ENCODE measurements at regions not wholly inside any gene's neighbourhood (a gene's known extent, or its start where the extent isn't known, plus 50 kb on each side); places are given as distances from the start of the nearest gene placed in this dataset.
"Not testable (repeated sequence)": the region's sequence is repeated elsewhere in the genome, so short reads cannot be mapped to it uniquely, and the experiment has no call there.

DNA sequence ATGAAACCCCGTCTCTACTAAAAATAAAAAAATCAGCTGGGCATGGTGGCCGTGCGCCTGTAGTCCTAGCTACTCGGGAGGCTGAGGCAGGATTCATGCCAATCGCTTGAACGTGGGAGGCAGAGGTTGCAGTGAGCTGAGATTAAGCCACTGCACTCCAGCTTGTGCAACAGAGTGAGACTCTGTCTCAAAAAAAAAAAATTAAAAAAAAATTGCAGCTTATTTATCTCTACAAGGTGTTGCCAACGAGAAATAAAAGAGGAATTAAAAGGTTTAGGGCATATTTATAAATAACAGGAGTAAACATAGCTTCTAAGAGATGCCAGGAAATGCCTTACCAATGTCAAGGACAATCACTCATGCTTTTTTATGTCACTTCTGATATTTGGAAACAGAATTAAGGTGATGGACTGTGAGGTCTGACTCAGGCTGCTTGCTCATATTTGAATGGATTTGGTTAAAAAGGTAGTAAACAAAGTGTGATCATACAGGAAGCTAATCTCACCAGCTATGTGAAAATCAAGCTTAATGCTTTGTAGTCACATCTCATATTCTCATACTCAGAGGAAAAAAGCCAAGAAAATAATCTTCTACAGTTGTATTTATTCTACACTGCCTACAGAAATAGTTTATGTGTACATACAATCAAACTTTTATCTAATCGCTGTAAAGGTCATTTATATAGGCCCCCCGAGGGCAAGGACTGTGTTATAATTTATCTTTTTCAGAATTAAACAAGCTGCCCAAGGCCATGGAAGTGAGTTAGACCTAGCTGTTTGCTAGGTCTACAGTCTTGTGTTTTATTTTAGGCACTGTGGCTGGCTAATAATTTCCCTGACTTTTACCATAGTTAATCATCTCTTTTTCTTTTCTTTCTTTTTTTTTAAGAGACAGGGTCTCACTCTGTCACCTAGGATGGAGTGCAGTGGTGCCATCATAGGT, 61.1 kb upstream of the RBMX start:
- H3K27me3 ChIP-seq (ENCODE audit: insufficient read depth, insufficient read length): no peaks in the 10 kb centered on the region
- DNase-seq (ENCODE audit: low read depth, low spot score): no peak
- H3K36me3 ChIP-seq (ENCODE audit: insufficient read depth, insufficient read length, low read length): no peaks in the 10 kb centered on the region

GRCh38 chrX:136936183-136936549, 55.6 kb upstream of the RBMX start:
- TF ChIP-seq ZNF274 (IDR thresholded peaks at IDR 0.05; ENCODE audit: low read depth, low read length): no peak
- no peak for TF ChIP-seq SUZ12 (IDR thresholded peaks at IDR 0.05; ENCODE audit: extremely low read depth, insufficient read depth, insufficient read length)
- no peak for TF ChIP-seq YY1 (IDR thresholded peaks at IDR 0.05; ENCODE audit: insufficient read depth, insufficient read length)
- no peak overlapping the region for H3K4me3 ChIP-seq (ENCODE audit: insufficient read length, low read depth)
- no peak for DNase-seq (ENCODE audit: low read depth, low spot score)
- no peaks in the 10 kb centered on the region for H3K36me3 ChIP-seq (ENCODE audit: insufficient read depth, insufficient read length, low read length)
- H3K4me1 ChIP-seq (ENCODE audit: insufficient read depth, insufficient read length): no peaks in the 10 kb centered on the region
- no peak overlapping the region for H3K9ac ChIP-seq (ENCODE audit: insufficient read length, low read depth)
- no peaks in the 10 kb centered on the region for H3K27me3 ChIP-seq (ENCODE audit: insufficient read depth, insufficient read length)
- no peaks in the 10 kb centered on the region for H3K9me3 ChIP-seq (ENCODE audit: insufficient read depth, low read length)

More for the DNA sequence above, 61.1 kb upstream of the RBMX start:
- Histone ChIP-seq H3K4me1 (ENCODE audit: insufficient read depth, insufficient read length) (no peaks in the 10 kb centered on the region), H3K9me3 (ENCODE audit: insufficient read depth, low read length) (no peaks in the 10 kb centered on the region), H3K9ac (ENCODE audit: insufficient read length, low read depth) (no peak overlapping the region), H3K4me3 (ENCODE audit: insufficient read length, low read depth) (no peak overlapping the region)
- TF ChIP-seq ZNF274 (IDR thresholded peaks at IDR 0.05; ENCODE audit: low read depth, low read length): no peak
- TF ChIP-seq YY1 (IDR thresholded peaks at IDR 0.05; ENCODE audit: insufficient read depth, insufficient read length): no peak
- no peak for TF ChIP-seq SUZ12 (IDR thresholded peaks at IDR 0.05; ENCODE audit: extremely low read depth, insufficient read depth, insufficient read length)

DNA sequence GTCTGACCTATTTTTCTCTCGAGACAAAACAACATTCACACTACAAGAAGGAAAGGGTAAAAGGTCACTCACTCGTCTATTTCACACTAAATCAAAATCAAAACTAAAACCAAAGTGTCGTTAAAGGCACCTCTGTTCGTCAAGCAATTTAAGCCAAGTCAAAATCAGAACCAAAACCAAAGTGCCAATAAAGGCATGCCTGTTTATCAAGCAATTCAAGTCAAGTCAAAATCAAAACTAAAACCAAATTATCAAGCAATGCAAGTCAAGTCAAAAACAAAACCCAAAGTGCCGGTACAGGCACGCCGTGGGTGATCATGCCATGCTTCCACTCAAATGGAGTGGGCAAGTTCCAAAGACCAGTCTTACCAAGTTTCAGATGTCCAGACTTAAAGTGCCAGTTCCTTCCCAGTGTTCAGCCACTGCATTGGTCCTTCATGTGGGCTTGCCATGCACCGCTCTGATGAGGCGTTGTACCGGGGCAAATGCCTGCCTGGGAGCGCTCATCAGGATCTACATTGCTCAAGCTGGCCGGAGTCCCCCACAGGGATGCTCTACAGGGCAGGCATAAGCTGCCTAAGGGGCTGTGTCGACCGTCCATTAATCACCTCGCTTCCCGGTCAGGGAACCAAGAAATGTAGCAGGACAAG, 55.1 kb upstream of the RBMX start:
- not testable (repeated sequence) for H3K27me3 ChIP-seq (ENCODE audit: insufficient read depth, insufficient read length); H3K4me3 ChIP-seq (ENCODE audit: insufficient read length, low read depth); H3K4me1 ChIP-seq (ENCODE audit: insufficient read depth, insufficient read length); H3K36me3 ChIP-seq (ENCODE audit: insufficient read depth, insufficient read length, low read length); H3K9me3 ChIP-seq (ENCODE audit: insufficient read depth, low read length); DNase-seq (ENCODE audit: low read depth, low spot score); H3K9ac ChIP-seq (ENCODE audit: insufficient read length, low read depth)

DNA sequence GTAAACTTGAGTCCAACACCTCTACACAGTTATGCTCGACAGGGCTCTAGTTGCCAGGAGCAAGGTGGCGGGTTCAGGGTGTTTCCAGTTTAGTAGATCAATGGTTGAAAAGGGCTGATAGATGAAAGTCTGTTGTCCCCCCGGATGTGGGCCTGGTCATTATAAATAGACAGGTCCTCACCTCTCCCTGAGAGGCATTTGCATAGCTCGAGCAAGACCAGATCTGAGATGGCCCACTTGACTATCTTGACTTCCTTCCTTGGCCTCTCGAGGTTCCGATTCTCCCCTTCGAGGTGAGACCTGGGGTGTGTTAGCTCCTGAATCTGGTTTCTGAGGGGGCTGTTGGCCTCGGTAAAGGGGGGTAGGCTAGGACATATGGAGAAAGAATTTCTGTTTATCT, 54.1 kb upstream of the RBMX start:
- H3K9me3 ChIP-seq (ENCODE audit: insufficient read depth, low read length); DNase-seq (ENCODE audit: low read depth, low spot score); H3K9ac ChIP-seq (ENCODE audit: insufficient read length, low read depth); H3K4me3 ChIP-seq (ENCODE audit: insufficient read length, low read depth); H3K4me1 ChIP-seq (ENCODE audit: insufficient read depth, insufficient read length); H3K36me3 ChIP-seq (ENCODE audit: insufficient read depth, insufficient read length, low read length); H3K27me3 ChIP-seq (ENCODE audit: insufficient read depth, insufficient read length): not testable (repeated sequence)

GRCh38 chrX:136933611-136934145, 53.2 kb upstream of the RBMX start:
- Histone ChIP-seq H3K9ac (ENCODE audit: insufficient read length, low read depth) (no peak overlapping the region), H3K36me3 (ENCODE audit: insufficient read depth, insufficient read length, low read length) (peaks cover 2% of the 10 kb centered on the region), H3K4me1 (ENCODE audit: insufficient read depth, insufficient read length) (no peaks in the 10 kb centered on the region), H3K9me3 (ENCODE audit: insufficient read depth, low read length) (no peaks in the 10 kb centered on the region), H3K27me3 (ENCODE audit: insufficient read depth, insufficient read length) (no peaks in the 10 kb centered on the region), H3K4me3 (ENCODE audit: insufficient read length, low read depth) (no peak overlapping the region)
- DNase-seq (ENCODE audit: low read depth, low spot score): no peak
- no peak for TF ChIP-seq YY1 (IDR thresholded peaks at IDR 0.05; ENCODE audit: insufficient read depth, insufficient read length)
- no peak for TF ChIP-seq SUZ12 (IDR thresholded peaks at IDR 0.05; ENCODE audit: extremely low read depth, insufficient read depth, insufficient read length)
- no peak for TF ChIP-seq ZNF274 (IDR thresholded peaks at IDR 0.05; ENCODE audit: low read depth, low read length)

GRCh38 chrX:136931661-136932060, 51.1 kb upstream of the RBMX start:
- no peak for TF ChIP-seq YY1 (IDR thresholded peaks at IDR 0.05; ENCODE audit: insufficient read depth, insufficient read length)
- TF ChIP-seq ZNF274 (IDR thresholded peaks at IDR 0.05; ENCODE audit: low read depth, low read length): no peak

More at GRCh38 chrX:136931661-136932060, 51.1 kb upstream of the RBMX start:
- Histone ChIP-seq H3K4me1 (ENCODE audit: insufficient read depth, insufficient read length) (no peaks in the 10 kb centered on the region), H3K9ac (ENCODE audit: insufficient read length, low read depth) (no peak overlapping the region), H3K36me3 (ENCODE audit: insufficient read depth, insufficient read length, low read length) (peaks cover 3% of the 10 kb centered on the region), H3K27me3 (ENCODE audit: insufficient read depth, insufficient read length) (no peaks in the 10 kb centered on the region), H3K9me3 (ENCODE audit: insufficient read depth, low read length) (no peaks in the 10 kb centered on the region), H3K4me3 (ENCODE audit: insufficient read length, low read depth) (no peak overlapping the region)
- no peak for DNase-seq (ENCODE audit: low read depth, low spot score)
